Tongue (tissue), 1 donor: ENCODE measurements at regions not wholly inside any gene's neighbourhood (a gene's known extent, or its start where the extent isn't known, plus 50 kb on each side); places are given as distances from the start of the nearest gene placed in this dataset.
"Not testable (repeated sequence)": the region's sequence is repeated elsewhere in the genome, so short reads cannot be mapped to it uniquely, and the experiment has no call there.

Experiments
- DNase-seq: peaks from one replicate; pipeline ENCODE4 v3.0.0-alpha.2; 2015

DNA sequence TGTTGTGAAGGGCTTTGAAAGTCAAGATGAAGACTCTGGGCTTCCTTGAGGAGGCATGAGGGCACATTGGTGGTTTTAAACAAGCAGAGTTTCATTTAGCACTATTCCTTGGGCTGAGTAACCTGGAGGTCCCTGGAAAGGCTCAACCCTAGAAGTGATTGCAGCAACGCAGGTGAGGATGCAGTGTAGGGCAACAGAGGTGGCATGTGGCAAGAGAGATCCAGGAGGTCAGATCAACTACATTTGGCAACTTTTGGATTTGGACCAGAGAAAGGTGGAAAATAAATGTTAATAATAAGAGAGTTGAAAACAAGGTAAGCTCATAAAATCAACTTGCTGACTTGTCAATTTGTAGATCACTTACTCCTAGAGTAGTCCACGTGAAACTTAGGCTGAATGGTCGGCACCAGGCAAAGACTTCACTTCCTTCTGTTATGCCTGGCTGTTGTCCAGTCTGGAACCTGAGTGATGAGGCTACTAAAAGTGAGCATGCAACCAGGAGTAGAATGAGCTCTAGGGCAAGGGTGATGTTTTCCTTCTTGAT, 414.6 kb upstream of the ZMIZ1 start:
- DNase-seq = no peak

DNA sequence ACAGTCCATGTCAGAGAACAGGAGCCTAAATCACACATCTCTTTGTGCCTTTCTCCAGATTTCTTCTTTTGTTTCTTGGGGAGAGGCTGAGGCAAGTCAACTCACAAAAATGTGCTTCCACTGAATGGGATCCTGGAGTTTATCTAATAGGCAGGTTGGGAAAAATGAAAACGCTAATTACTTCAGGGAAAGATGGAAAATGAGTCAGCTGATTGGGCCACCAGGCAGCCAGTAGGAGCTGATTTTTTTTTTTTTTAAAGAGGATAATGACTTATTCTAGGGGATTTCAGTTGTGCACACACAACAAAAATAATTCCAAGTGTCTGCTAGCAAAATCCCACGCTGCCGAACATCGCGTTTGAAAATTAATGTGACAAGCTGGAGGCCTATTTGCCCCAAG, 412.8 kb upstream of the ZMIZ1 start:
- no peak for DNase-seq

DNA sequence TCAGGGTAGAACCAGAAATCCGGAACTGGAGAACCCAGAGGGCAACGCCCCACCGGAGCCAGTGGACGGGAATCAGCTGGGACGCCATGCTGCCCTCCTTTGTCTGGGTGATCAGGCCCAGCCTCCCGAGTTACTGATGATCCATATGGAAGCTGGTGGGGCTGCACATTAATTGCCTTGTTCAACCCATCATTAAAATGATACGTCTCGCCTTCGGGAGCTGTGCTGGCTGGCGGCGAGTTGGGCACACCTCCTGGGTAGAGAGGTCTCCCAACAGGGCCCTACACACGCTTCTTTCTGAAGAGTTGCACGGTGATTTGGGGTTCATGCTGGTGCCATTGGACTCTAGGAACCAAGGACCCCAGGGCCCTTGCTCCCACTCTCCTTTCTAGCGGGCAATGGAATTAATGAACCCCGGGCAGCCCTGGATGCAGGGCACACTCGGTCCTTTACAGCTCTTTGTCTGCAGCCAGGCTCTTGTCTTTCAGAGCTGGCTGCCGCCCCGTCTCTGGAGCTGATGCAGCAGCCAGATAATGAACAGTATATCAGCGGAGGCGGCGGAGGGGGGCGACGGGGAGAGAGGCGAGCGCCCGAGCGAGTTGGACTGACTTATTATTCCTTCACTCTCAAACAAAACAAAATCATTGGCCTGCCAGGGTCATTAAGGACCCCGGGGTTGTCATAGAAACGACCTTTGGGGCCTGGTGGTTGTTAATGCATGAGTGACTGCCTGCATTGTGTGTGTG, 412.2 kb upstream of the ZMIZ1 start:
- DNase-seq = peak; percentile 50

DNA sequence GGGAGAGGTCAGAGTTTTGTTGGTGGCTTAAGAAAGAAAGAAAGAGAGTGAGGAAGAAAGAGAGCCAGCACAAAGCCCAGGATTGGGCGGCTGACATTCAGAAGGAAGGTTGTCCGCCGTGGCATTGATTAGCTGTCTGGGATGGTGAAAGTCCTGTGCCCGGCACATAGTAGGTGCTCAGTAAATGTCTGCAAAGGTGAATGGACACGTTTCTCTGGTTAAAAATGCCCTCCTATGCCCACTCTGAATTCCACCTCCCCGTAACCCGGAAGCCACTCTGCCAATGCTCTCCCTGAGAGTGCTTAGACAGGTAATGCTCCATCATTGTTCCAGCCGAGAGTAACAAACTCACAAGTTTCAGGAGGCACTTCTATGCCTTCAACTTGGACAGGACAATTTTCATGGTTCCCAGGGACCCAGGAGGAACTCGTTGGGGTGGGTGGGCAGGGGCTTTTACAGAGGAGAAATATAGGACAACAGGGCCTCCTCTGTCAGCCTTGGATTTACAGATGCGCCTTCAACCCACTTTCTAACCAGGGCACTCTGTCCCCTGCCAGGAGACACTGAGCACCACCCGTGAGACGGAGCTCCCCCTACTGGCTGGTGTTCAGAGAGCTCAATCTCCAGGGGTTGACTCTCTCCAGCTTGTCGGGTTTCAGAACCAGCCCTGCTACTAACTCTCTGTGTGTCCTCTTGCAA, 411.5 kb upstream of the ZMIZ1 start:
- peak; percentile 64 for DNase-seq

DNA sequence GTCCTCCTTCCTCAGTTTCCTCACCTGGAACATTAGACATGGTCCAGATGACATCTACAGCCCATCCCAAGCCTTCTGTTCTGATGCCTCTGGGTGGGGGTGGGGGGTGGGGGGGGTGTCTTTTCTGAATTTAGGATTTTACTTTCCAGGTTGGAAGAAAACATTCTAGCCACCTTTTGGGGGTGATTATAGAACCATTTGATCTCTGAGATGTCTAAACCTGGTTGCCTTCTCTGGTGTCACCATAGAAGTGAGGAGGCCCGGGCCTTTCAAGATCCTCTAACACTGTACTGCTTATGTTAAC, 411.0 kb upstream of the ZMIZ1 start:
- no peak for DNase-seq

DNA sequence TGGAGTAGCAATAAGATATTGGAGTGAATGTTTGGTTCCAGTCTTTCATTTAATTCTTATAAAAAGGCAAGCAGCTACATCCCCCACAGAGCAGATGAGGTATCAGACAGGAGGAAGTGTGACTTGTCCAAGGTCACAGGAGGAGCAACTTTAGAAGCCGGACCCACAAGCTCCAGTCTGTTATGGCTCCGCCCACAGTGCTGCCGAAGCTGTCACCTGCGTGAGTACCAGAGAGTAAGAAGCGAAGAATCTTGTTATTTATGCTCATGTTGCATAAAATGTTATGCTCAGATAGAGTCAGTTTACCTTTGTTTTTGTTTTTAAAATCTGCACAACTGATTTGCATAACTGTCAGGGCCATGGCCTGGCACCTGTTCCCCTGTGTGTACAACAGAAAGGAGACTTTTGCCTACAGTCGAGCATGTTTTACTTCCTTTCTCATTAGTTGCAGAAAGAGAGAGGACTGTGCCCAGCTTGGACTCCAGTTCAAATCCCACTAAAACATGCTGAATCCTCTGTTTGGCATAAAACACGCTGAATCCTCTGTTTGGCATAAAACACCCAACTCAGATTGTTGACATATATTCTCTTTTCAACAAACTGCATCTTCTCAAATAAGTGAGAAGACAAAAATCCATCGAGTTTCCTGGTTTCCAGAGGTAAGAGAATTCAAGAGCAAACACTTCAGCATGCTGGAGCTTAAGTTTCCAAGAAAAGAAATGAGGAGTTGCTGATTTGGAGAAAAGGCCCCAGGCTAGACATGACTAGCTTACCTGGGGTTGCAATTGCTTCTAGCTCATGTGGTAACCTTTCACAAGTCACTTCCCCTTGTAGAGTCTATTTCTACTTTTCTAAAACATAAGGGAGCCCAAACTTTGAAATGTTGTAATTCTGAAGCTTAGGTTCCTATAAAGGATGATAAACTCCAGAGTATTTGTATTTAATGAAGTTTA, 409.8 kb upstream of the ZMIZ1 start:
- DNase-seq = no peak

DNA sequence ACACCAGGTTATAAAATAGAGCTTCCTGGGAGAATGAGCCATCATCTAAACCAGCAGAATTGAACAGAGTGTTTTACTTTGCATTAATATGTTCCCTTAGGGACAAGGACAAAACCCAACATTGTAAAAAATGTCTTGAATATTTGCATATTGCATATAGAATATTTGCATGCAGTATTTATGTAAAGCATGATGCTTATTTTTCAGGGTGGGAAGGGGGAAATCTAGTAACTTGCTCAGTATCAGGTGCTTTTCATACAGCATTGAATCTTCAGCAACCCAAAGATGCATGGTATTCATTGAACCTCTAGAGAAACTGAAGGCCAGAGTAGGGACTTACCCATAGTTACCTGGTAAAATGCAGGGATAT, 409.2 kb upstream of the ZMIZ1 start:
- DNase-seq = no peak

DNA sequence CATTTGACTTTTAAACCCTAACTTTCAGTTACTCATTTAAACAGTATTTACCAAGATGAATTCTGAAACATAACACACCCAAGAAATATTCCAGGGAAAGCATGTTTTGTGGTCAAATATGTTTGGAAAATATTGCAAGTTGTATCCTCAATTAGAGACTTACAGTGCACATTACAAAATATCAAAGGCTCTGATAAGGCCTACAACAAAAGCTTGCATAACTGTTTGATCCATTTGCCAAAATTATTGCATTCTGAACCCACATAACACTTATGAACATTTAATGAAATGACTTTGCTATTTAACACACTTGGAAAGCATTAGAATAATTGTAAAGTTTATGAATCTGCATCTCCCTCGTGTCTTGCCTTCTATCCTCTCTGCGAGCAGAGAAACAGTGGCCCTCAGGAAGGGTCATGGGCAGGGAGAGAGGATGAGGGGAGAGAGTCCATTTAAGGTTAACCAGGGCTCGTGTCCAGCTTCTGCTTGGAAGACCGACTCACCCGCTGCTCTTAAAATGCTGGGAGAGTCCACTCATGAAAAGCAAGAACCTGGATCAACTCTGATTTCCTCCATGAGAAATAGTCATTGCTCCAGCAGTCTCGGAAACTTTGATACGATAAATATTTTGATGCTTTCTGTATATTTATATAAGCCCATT, 408.2 kb upstream of the ZMIZ1 start:
- no peak for DNase-seq

DNA sequence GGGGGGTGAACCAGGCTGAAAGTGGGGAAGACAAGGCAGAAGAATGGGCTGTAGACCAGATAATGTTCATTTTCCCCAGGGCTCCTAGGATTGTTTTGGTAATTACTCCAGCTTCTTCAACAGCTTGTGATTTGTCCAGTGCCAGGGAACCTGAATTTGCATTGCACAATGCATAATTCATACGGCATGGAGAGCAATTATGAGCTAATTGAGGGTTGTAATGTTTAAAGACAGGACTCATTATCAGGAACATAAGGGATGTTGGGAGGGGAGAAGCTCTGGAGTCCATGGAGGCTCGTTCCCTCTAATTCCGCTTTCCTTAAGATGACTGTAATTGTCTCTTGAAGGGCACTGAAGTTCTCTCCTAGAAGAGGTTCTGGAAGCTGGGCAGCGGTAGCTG, 405.0 kb upstream of the ZMIZ1 start:
- DNase-seq = no peak

DNA sequence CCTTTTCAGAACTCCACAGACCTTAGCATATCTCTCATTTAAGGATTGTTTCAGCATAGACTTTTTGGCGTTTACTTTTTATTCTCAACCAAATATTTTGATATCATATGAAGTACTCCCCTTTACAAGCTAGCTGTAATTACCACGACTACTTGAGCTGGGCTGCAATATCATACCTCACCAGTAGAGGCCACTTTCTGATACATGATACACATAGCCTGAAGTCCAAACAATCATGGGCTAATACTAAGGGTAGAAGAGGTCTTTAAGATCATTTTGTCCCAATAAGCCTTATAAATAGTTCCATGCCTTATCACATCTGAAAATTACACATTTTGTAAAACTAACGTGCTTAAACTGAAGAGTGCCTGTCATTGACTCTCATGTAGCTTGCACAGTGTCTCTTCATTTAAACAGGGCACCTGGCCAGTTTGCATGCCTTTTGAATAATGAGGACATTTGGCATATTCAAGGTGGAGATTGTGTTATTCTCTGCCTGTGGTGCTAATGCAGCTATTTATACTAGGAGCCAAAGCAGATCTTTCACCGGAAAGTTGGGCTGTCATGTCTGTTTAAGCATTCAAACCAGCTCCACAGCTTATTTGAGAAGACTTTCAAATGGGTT, 403.7 kb upstream of the ZMIZ1 start:
- DNase-seq = no peak

DNA sequence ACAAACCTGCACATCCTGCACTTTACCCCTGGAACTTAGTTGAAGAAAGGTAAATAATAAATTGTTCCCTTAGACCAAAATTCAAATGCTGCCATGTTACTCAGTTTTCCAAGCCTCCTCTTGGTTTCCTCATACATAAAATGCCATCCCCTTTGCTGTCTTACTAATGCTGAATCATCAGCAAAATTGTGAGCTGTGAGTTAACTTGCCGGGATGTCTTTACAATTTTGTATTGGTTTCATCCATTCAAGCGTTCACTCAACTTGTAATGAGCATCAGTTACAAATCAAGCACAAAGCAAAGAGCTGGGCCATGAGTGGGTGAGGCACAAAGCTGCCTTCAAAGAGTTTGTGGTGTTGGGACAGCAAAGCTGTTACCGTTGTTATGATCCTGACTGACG, 395.8 kb upstream of the ZMIZ1 start:
- no peak for DNase-seq

DNA sequence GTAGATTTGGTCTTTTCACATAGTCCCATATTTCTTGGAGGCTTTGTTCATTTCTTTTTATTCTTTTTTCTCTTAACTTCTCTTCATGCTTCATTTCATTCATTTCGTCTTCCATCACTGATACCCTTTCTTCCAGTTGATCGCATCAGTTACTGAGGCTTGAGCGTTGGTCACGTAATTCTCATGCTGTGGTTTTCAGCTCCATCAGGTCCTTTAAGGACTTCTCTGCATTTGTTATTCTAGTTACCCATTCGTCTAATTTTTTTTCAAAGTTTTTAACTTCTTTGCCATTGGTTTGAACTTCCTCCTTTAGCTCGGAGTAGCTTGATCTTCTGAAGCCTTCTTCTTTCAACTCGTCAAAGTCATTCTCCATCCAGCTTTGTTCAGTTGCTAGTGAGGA, 387.6 kb upstream of the ZMIZ1 start:
- not testable (repeated sequence) for DNase-seq

DNA sequence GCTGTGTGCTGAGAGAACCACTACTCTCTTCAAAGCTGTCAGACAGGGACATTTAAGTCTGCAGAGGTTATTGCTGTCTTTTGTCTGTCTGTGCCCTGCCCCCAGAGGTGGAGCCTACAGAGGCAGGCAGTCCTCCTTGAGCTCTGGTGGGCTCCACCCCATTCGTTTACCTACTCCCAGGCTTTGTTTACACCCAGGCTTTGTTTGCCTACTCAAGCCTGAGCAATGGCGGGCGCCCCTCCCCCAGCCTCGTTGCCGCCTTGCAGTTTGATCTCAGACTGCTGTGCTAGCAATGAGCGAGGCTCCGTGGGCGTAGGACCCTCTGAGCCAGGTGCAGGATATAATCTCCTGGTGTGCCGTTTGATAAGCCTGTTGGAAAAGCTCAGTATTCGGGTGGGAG, 386.8 kb upstream of the ZMIZ1 start:
- DNase-seq = not testable (repeated sequence)

DNA sequence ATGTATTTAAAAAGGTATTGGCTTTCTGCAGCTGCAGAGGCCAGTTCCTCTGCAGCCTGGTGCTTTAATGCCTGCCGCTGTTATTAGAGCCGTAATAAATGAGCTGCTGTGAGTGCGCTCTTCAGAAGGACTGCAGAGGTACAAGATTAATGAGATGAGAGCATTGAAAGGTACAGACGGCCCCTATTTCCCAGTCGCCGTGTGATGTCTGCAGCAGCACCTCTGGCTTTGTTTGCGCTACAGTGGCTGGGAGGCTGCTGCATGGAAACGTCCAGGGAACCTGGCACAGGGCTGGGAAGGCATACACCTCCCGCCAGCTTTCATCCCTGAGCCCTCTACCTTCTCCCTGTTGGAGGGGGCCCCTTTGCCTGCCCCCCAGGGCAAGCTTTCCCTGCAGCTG, 383.8 kb upstream of the ZMIZ1 start:
- DNase-seq = no peak

DNA sequence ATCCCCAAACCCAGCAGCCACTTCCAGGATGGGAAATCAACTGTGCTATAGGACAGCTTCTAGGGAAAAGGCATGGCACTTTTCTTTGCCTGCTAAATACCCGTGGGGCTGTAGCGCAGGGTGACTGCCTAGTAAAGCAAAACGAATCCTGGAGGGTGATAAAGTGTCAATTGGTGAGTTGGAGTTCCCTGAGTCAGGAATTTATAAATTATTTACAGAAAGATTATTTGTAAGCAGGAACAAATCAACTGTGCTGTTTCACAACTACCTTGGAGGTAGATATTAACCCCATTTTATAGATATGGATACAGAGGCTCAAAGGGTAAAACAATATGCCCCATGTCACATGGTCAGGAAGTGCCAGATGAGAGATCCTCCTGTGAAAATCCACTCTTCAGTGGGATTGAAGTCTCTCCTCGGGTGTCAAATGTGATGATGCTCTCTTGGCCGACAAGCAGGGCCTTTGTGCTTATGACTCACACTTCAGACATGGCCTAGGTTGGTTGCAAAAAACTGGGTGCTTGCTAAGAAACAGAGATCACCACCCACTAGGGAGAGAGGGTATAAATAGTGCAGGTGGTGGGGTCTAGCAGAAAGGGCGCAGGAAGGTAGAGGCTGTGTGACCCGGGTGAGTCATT, 383.2 kb upstream of the ZMIZ1 start:
- no peak for DNase-seq

DNA sequence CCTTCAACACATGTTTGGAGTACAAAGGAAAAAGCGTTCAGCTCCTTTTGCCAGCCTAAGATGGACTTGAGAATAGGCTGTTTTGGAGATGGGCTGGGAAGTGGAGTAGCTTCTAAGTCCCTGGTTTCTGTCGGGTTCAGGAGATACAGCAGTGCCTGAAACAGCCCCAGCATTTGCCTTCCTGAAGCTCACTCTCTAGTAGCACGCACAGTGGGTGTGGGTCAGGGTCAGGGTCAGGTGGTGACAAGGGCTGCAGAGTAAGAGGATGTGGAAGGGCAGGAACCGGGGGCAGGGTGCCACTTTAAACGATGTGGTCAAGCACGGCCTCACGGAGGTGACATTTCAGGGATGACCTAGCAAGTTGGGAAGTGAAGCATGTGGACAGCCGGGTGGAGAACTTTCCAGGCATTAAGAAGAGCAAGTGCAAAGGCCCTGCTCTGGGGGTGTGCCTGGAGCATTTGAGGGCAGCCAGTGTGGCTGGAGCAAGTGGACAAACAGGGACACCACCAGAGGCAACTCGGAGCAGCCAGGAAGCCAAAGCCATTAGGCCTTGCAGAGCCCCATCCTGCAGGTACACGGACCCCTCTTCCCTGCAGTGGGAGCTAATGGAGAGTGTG, 382.2 kb upstream of the ZMIZ1 start:
- DNase-seq = no peak

DNA sequence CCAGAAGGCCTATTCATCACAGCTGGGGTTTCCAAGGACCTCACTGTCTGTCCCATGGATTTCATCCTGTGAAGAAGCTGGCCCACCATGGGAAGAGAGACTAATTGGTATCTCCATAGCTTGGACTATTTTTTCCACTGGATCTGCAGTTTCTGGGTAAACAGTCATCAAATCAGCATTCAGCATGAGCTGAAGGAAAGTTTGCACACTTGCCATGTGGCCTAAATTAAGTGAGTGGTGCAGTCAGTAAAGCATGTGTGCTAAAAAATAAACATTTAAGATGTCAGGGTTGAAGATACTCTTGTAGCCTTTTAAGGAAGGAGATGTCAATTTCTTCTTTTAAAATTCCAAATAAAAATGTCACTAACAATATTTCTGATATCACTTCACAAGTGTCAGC, 381.1 kb upstream of the ZMIZ1 start:
- DNase-seq = no peak

DNA sequence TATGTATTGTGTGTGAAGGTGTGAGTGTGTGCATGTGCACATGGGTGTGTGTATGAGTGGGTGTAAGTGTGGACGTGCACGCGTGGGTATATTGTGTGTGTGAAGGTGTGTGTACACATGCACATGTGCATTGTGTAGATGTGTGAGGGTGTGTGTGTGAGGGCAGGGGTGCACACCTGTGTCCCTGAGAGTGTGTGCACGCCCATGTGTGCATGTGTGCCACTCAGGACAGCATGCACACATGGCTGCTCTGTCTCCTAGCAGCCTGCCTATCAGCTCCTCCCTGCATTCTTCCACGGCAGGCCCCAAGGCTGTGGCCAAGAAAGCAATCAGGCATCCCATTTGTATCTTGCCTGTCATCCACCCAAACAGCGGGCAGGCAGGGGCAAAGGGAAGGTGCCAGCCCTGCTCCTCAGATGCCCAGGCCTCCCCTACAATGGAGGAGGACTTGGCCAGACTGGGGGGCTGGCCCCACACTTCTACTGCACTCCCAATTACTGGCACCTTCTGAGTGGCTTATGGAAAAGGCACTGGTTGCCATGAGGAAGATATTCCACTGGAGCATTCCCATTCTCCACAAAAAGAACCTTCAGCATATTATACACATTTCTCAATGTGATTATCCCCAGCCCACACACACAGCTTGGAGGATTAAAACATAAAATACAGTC, 380.4 kb upstream of the ZMIZ1 start:
- no peak for DNase-seq

DNA sequence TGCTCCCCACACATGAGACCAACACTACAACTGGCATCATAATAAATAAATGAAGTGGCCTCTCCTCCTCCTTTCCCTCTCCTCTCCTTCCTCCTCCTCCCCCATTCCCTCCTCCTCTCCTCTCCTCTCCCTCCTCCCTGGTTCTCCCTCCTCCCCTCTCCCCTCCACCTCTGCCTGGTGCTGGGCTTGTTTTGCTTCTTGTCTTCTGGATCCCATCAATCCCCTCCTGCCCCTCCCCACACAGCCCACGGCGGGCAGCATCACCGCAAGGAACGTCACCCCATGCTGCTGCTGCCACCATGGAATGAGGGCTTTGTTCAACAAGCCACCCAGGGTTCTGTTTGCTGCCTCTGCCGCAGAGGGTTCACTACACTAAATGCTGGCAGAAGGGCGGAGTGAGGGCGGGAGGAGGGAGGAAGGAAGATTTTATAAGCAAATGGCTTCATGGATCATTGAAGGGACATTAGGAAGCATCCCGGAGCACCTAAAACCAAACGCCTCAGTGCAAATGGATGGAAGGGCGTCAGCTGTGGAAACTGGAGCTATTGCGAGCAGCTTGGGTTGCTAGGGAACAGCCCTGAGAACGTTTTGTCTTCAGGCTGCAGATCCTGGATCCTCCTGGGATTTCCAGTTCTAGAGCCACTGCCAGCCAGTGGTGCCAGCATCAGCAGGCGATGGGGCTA, 379.7 kb upstream of the ZMIZ1 start:
- peak; percentile 90 for DNase-seq

DNA sequence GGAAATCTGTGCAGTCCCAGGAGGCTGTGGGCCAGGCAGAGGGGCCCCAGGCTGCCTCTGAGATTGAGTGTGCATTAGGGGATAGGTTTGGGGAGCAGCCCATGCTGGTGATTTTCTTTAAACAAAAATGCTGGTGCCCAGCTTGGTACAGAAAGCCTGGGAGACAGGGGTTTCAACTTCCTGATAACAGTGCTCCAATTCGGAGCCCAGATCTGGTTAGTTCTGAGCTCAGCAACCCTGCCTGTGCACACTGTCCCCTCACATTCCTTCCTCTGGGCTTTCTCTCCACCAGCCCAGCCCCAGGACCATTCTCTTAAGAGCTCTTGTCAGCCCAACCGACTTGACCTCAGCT, 379.2 kb upstream of the ZMIZ1 start:
- DNase-seq = no peak
